ENCODE measurements at regions not wholly inside any gene's neighbourhood (a gene's known extent, or its start where the extent isn't known, plus 50 kb on each side); places are given as distances from the start of the nearest gene placed in this dataset.
A peak's percentile ranks its signal among the peaks of the same experiment; 100 is the strongest.

DNA sequence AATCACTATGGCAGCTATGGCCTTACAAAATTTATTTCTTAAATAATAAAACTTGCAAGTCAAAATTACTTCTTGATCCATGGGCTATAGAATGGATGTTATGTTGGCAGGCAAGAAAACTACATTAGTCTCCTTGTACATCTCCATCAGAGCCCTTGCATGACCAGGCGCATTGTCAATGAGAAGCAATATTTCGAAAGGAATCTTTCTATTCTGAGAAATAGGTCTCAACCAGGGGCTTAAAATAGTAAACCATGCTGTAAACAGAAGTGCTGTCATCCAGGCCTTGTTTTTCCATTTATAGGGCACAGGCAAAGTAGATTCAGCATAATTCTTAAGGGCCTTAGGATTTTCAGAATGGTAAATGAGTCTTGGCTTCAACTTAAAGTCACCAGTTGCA, 220.1 kb downstream of the SREK1 start:
- H3K4me3 Mint-ChIP-seq: no peak overlapping the region
- Histone ChIP-seq H3K4me3 (ENCODE audit: low read length) (no peak overlapping the region), H3K36me3 (ENCODE audit: control insufficient read depth, insufficient read depth, low read length) (no peaks in the 10 kb centered on the region), H3K4me1 (ENCODE audit: control insufficient read depth, insufficient read depth, low read length) (no peaks in the 10 kb centered on the region), H3K27ac (ENCODE audit: low read depth, low read length) (no peak overlapping the region), H3K9ac (ENCODE audit: extremely low read depth, low read length, poor library complexity, severe bottlenecking) (no peak overlapping the region), H3K27me3 (ENCODE audit: control insufficient read depth, insufficient read depth, low read length, poor library complexity, severe bottlenecking) (no peaks in the 10 kb centered on the region), H3K9me3 (ENCODE audit: control insufficient read depth, low read length) (no peaks in the 10 kb centered on the region)
- H3K36me3 Mint-ChIP-seq (ENCODE audit: low read depth): no peaks in the 10 kb centered on the region
- TF ChIP-seq, protein P1, sequence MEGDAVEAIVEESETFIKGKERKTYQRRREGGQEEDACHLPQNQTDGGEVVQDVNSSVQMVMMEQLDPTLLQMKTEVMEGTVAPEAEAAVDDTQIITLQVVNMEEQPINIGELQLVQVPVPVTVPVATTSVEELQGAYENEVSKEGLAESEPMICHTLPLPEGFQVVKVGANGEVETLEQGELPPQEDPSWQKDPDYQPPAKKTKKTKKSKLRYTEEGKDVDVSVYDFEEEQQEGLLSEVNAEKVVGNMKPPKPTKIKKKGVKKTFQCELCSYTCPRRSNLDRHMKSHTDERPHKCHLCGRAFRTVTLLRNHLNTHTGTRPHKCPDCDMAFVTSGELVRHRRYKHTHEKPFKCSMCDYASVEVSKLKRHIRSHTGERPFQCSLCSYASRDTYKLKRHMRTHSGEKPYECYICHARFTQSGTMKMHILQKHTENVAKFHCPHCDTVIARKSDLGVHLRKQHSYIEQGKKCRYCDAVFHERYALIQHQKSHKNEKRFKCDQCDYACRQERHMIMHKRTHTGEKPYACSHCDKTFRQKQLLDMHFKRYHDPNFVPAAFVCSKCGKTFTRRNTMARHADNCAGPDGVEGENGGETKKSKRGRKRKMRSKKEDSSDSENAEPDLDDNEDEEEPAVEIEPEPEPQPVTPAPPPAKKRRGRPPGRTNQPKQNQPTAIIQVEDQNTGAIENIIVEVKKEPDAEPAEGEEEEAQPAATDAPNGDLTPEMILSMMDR (conservative IDR thresholded peaks at IDR 0.05): no peak
- no peaks in the 10 kb centered on the region for H3K4me1 Mint-ChIP-seq
- H3K9me3 Mint-ChIP-seq: no peaks in the 10 kb centered on the region
- peaks cover 3% of the 10 kb centered on the region for H3K27me3 Mint-ChIP-seq (ENCODE audit: insufficient read depth)
- peak; percentile 2 for DNase-seq
- H3K27ac Mint-ChIP-seq: no peak overlapping the region
- WGBS, 2 experiments (ENCODE audit: insufficient coverage in 1 of 2, insufficient read length in 1 of 2): 88 to 97% methylated on average over 2 of the region's 2 CpGs

- H3K4me1 ChIP-seq (ENCODE audit: control insufficient read depth, insufficient read depth, low read length): no peaks in the 10 kb centered on the region
- no peaks in the 10 kb centered on the region for H3K36me3 Mint-ChIP-seq (ENCODE audit: low read depth)
- no peaks in the 10 kb centered on the region for H3K4me1 Mint-ChIP-seq
- H3K9ac ChIP-seq (ENCODE audit: extremely low read depth, low read length, poor library complexity, severe bottlenecking): no peak overlapping the region
- WGBS, 2 experiments (ENCODE audit: insufficient coverage in 1 of 2, insufficient read length in 1 of 2): 70 to 89% methylated on average over 3 to 4 of the region's 4 CpGs
- H3K27ac ChIP-seq (ENCODE audit: low read depth, low read length): no peak overlapping the region
- no peaks in the 10 kb centered on the region for H3K9me3 ChIP-seq (ENCODE audit: control insufficient read depth, low read length)
- H3K27me3 ChIP-seq (ENCODE audit: control insufficient read depth, insufficient read depth, low read length, poor library complexity, severe bottlenecking): peaks cover 3% of the 10 kb centered on the region
- no peaks in the 10 kb centered on the region for H3K36me3 ChIP-seq (ENCODE audit: control insufficient read depth, insufficient read depth, low read length)
- no peak overlapping the region for H3K4me3 Mint-ChIP-seq
- no peak for DNase-seq
- no peak overlapping the region for H3K27ac Mint-ChIP-seq
- no peaks in the 10 kb centered on the region for H3K9me3 Mint-ChIP-seq
- H3K4me3 ChIP-seq (ENCODE audit: low read length): no peak overlapping the region
- H3K27me3 Mint-ChIP-seq (ENCODE audit: insufficient read depth): peaks cover 3% of the 10 kb centered on the region
- TF ChIP-seq, protein P1 (conservative IDR thresholded peaks at IDR 0.05): no peak
Observed at GRCh38 chr5:66365981-66366380, 221.9 kb downstream of the SREK1 start.

DNA sequence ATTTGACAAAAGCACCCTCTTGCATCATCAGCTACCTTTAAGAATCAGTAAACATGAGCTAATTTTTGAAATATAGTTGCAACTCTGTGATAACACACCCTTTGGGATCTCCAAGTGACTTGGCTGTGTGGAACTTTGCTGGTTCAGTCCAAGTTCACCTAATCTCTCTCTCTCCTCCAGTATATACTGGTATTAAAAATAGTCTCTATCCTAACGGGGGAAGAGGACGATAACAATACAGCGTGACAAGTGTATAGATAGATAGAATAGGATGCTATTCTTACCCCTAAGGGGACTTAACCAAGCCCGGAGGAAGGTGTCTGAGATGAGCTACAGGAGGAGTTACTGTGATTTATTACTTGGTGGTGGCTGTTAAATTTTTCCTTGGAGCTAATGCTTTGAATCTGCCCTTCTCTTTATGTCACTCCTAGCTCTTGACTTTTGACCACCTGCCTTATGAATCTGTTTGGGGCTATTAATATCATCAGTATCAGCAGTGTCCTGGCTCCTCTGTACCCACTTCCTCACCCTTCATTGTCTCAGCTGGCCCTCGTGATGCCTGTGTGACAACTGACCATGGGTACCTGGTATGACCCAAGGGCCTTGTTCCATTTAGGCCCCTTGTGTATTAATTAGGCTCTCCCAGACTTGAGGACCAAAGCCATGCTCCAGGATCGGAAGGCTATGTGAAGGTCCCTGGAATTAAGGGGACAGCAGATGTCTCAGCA, 223.9 kb downstream of the SREK1 start:
- no peak overlapping the region for H3K27ac Mint-ChIP-seq

More for the DNA sequence above, 223.9 kb downstream of the SREK1 start:
- Mint-ChIP-seq H3K9me3 (no peaks in the 10 kb centered on the region), H3K4me3 (no peak overlapping the region), H3K4me1 (no peaks in the 10 kb centered on the region), H3K27me3 (ENCODE audit: insufficient read depth) (peaks cover 3% of the 10 kb centered on the region), H3K36me3 (ENCODE audit: low read depth) (no peaks in the 10 kb centered on the region)
- Histone ChIP-seq H3K9me3 (ENCODE audit: control insufficient read depth, low read length) (no peaks in the 10 kb centered on the region), H3K27ac (ENCODE audit: low read depth, low read length) (no peak overlapping the region), H3K36me3 (ENCODE audit: control insufficient read depth, insufficient read depth, low read length) (no peaks in the 10 kb centered on the region), H3K9ac (ENCODE audit: extremely low read depth, low read length, poor library complexity, severe bottlenecking) (no peak overlapping the region), H3K4me3 (ENCODE audit: low read length) (no peak overlapping the region), H3K27me3 (ENCODE audit: control insufficient read depth, insufficient read depth, low read length, poor library complexity, severe bottlenecking) (peaks cover 3% of the 10 kb centered on the region), H3K4me1 (ENCODE audit: control insufficient read depth, insufficient read depth, low read length) (no peaks in the 10 kb centered on the region)
- 89 to 92% methylated on average over 3 to 6 of the region's 6 CpGs for WGBS, 2 experiments (ENCODE audit: insufficient coverage in 1 of 2, insufficient read length in 1 of 2)
- no peak for DNase-seq
- TF ChIP-seq, protein P1 (conservative IDR thresholded peaks at IDR 0.05): no peak

Data from endodermal cell (in vitro differentiated cells).